Stimulated activated effector memory CD8-positive, alpha-beta T cell treated with anti-CD3 and anti-CD28 coated beads, Interleukin-12 subunit alpha, Interleukin-12 subunit beta, amount 100 ng/mL, for 72 hours (primary cell): ENCODE measurements at regions not wholly inside any gene's neighbourhood (a gene's known extent, or its start where the extent isn't known, plus 50 kb on each side); places are given as distances from the start of the nearest gene placed in this dataset.

Experiments used
- ATAC-seq: fragments of 150-1000 bp; cut with Tn5 transposase; 2 replicates; pipeline ENCODE4 v1.10.0; 2021
- DNase-seq, 2 donors: peaks; one replicate each; pipeline ENCODE4 v3.0.0; 2021 to 2022; ENCODE audit warnings: low spot score in 2 of 2
- H3K27ac Mint-ChIP-seq: one replicate; pipeline ENCODE4 v1.8.0; 2022; ENCODE audit warnings: mild to moderate bottlenecking, mixed read lengths
- H3K36me3 Mint-ChIP-seq: one replicate; pipeline ENCODE4 v1.8.0; 2022; ENCODE audit warnings: mild to moderate bottlenecking, mixed read lengths
- H3K4me1 Mint-ChIP-seq: one replicate; pipeline ENCODE4 v1.8.0; 2022; ENCODE audit warnings: mixed read lengths
- H3K4me3 Mint-ChIP-seq: one replicate; pipeline ENCODE4 v1.8.0; 2022; ENCODE audit warnings: mild to moderate bottlenecking, mixed read lengths
- H3K9me3 Mint-ChIP-seq: one replicate; pipeline ENCODE4 v1.8.0; 2022; ENCODE audit warnings: mixed read lengths

- DNase-seq (no peak), ATAC-seq (no peak)
- H3K4me1 Mint-ChIP-seq, result no peaks in the 10 kb centered on the region
- no peaks in the 10 kb centered on the region for H3K36me3 Mint-ChIP-seq
- H3K4me3 Mint-ChIP-seq, result no peak overlapping the region
- H3K27ac Mint-ChIP-seq, result no peak overlapping the region
- no peaks in the 10 kb centered on the region for H3K9me3 Mint-ChIP-seq
Observed at GRCh38 chr5:38093855-38094254, 164.5 kb upstream of the EGFLAM start.

- no peak overlapping the region for H3K4me3 Mint-ChIP-seq
- no peaks in the 10 kb centered on the region for H3K36me3 Mint-ChIP-seq
- DNase-seq, result no peak
- H3K9me3 Mint-ChIP-seq, result no peaks in the 10 kb centered on the region
- no peaks in the 10 kb centered on the region for H3K4me1 Mint-ChIP-seq
- no peak overlapping the region for H3K27ac Mint-ChIP-seq
- ATAC-seq, result no peak
Observed at GRCh38 chr5:38086777-38087176, 171.6 kb upstream of the EGFLAM start.

GRCh38 chr5:38079620-38080402 is 178.5 kb upstream of the EGFLAM start:
- DNase-seq (no peak), ATAC-seq (no peak)
- no peaks in the 10 kb centered on the region for H3K4me1 Mint-ChIP-seq
- H3K36me3 Mint-ChIP-seq, result no peaks in the 10 kb centered on the region
- no peaks in the 10 kb centered on the region for H3K9me3 Mint-ChIP-seq
- no peak overlapping the region for H3K27ac Mint-ChIP-seq
- H3K4me3 Mint-ChIP-seq, result no peak overlapping the region

GRCh38 chr5:38078161-38078560 is 180.2 kb upstream of the EGFLAM start:
- no peak for ATAC-seq
- H3K4me3 Mint-ChIP-seq, result no peak overlapping the region
- no peak overlapping the region for H3K27ac Mint-ChIP-seq
- no peaks in the 10 kb centered on the region for H3K36me3 Mint-ChIP-seq
- H3K9me3 Mint-ChIP-seq, result no peaks in the 10 kb centered on the region
- no peak for DNase-seq
- H3K4me1 Mint-ChIP-seq, result no peaks in the 10 kb centered on the region

GRCh38 chr5:38077652-38078051 is 180.7 kb upstream of the EGFLAM start:
- H3K9me3 Mint-ChIP-seq, result no peaks in the 10 kb centered on the region
- DNase-seq (no peak), ATAC-seq (no peak)
- no peak overlapping the region for H3K27ac Mint-ChIP-seq
- no peaks in the 10 kb centered on the region for H3K4me1 Mint-ChIP-seq
- no peaks in the 10 kb centered on the region for H3K36me3 Mint-ChIP-seq
- no peak overlapping the region for H3K4me3 Mint-ChIP-seq

GRCh38 chr5:38071831-38072694 is 186.3 kb upstream of the EGFLAM start:
- Mint-ChIP-seq H3K9me3 (no peaks in the 10 kb centered on the region), H3K27ac (no peak overlapping the region), H3K36me3 (no peaks in the 10 kb centered on the region), H3K4me1 (no peaks in the 10 kb centered on the region), H3K4me3 (no peak overlapping the region)
- no peak for ATAC-seq
- no peak for DNase-seq

GRCh38 chr5:38070304-38070950 is 187.9 kb upstream of the EGFLAM start:
- Mint-ChIP-seq H3K4me3 (no peak overlapping the region), H3K4me1 (no peaks in the 10 kb centered on the region), H3K36me3 (no peaks in the 10 kb centered on the region)

DNA sequence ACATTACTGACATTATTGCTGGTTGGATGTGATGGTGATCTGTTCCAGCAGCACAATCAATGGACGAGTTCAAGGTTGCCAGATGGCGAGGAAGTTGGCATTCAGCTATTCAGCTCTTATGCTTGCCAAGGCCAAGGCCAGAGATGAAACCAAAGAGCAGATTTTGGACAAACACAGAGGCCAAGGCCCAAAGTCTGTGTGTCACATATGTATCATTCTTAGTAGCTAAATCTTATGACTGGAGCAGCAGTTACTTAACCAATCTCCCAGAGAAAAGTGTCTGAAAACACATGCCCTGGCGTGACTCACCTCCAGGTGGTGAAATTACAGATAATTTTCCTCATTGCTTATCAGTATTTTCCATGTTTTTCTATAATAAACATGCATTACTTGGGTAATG is 189.0 kb upstream of the EGFLAM start:
- Mint-ChIP-seq H3K36me3 (no peaks in the 10 kb centered on the region), H3K4me3 (no peak overlapping the region), H3K9me3 (no peaks in the 10 kb centered on the region), H3K27ac (no peak overlapping the region), H3K4me1 (no peaks in the 10 kb centered on the region)
- DNase-seq (no peak), ATAC-seq (no peak)

More at GRCh38 chr5:38070304-38070950, 187.9 kb upstream of the EGFLAM start:
- Mint-ChIP-seq H3K9me3 (no peaks in the 10 kb centered on the region), H3K27ac (no peak overlapping the region)
- DNase-seq, result no peak
- ATAC-seq, result no peak

DNA sequence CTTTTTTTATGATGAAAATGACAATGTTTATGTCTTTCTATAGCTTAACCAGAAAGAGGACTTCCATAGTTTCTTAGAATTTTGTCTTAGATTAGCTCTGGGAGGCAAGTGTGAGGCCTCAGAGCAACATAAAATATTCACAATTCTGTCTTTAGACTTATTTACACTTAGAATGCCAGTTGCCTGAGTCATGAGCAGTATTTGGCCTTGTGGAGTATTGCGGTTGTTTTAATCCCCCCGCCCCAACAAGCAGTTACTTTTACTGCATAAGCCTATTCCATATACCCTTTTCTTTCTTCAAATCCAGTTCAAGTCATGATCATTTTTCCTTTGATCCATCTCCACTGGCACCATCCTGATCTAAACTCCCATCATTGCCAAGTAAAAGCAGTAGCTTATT is 198.0 kb upstream of the EGFLAM start:
- Mint-ChIP-seq H3K9me3 (peaks cover 3% of the 10 kb centered on the region), H3K4me3 (no peak overlapping the region), H3K27ac (no peak overlapping the region), H3K4me1 (no peaks in the 10 kb centered on the region), H3K36me3 (no peaks in the 10 kb centered on the region)
- DNase-seq (no peak), ATAC-seq (no peak)

- no peak for DNase-seq
- no peaks in the 10 kb centered on the region for H3K4me1 Mint-ChIP-seq
- H3K36me3 Mint-ChIP-seq, result no peaks in the 10 kb centered on the region
- H3K27ac Mint-ChIP-seq, result no peak overlapping the region
- H3K4me3 Mint-ChIP-seq, result no peak overlapping the region
- no peak for ATAC-seq
- H3K9me3 Mint-ChIP-seq, result peaks cover 3% of the 10 kb centered on the region
Observed at GRCh38 chr5:38059876-38060275, 198.5 kb upstream of the EGFLAM start.

DNA sequence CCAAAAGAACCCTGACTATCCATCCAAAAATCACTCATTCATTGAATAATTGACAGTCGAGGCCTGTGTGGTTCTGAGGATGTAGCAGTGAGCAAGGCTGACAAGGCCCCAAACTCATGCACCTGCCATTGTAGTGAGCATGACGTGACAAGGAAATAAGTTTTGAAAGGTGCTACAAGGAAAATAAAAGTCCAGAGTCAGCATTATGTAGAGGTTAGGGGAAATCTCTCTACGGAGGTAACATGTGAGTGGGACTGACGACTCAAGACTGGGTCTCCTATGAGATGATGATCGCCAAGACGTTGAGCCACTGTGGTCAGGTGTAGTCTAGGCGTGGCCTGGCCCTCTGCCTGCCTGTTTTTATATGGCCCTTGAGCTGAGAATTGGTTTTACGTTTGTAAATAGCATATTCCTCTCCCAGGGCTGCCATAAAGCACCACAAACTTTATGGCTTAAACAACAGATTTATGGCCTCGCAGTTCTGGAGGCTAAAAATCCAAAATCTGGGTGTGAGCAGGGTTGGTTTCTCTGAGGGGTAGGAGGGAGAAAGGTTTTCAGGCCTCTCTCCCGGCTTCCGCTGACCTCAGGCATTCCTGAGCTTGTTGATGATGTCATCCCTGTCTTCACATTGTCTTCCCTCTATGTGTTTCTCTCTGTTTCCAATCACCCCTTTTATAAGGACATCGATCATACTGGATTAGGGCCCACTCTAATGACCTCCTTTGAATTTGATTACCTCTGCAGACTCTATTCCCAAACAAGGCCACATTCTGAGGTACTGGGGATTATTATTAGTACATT is 206.4 kb upstream of the EGFLAM start:
- ATAC-seq, result no peak
- no peak for DNase-seq
- Mint-ChIP-seq H3K4me1 (no peaks in the 10 kb centered on the region), H3K27ac (no peak overlapping the region), H3K9me3 (peaks cover 2% of the 10 kb centered on the region), H3K4me3 (no peak overlapping the region), H3K36me3 (no peaks in the 10 kb centered on the region)

DNA sequence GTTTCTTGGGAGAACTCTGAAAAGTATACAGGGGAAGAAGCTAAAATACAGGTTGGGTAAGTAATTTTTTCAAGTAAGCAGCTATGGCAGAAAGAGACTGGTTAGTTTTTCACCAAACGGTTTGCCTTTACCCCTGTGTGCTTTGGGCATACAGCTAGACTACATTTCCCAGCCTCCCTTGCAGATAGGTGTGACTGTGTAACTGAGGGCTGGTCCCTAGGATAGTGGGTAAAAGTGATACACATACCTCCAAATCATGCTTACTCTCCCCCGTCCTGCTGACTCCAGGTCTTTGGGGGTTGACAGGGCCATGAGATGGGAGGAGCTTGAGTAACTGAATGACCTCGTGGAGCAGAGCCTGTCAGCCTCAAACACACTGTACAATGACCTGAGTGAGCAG is 208.6 kb upstream of the GDNF start:
- ATAC-seq, result no peak
- no peak overlapping the region for H3K27ac Mint-ChIP-seq
- no peaks in the 10 kb centered on the region for H3K4me1 Mint-ChIP-seq
- H3K4me3 Mint-ChIP-seq, result no peak overlapping the region
- no peaks in the 10 kb centered on the region for H3K36me3 Mint-ChIP-seq
- H3K9me3 Mint-ChIP-seq, result peaks cover 2% of the 10 kb centered on the region
- DNase-seq, result no peak

DNA sequence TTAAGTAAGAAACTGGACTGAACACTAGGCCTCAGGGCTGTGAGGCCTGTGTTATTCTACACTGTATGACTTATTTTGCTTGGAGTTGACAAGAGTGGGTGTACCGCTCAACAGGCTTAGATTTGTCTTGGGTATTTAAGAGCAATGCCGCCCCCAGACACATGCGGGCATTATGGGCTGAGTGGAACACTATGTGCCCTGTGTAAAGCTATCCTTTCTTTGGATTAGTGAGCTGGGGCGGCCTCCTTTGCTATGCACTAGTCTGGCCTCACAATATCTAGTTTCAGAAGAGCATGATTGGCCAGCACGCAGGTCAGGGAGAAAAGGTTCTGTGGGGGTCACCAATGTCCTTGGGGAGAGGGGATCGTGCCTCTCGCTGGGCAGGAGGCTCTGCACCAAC is 206.3 kb upstream of the GDNF start:
- Mint-ChIP-seq H3K36me3 (no peaks in the 10 kb centered on the region), H3K4me1 (no peaks in the 10 kb centered on the region), H3K9me3 (no peaks in the 10 kb centered on the region), H3K4me3 (no peak overlapping the region), H3K27ac (no peak overlapping the region)
- DNase-seq (no peak), ATAC-seq (no peak)

DNA sequence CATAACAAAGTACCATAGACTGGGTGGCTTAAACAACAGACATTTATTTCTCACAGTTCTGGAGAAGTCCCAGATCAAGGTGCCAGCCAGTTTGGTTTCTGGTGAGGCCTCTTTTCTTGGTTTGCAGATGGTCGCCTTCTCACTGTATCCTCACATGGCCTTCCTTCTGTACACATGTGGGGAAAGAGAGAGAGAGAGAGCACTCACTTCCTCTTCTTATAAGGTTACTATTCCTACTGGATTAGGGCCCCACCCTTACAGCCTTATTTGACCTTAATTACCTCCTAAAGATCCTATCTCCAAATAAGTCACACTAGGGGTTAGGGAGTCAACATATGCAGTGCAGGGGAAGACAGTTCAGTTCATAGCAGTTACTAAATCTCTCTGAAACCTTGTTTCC is 205.6 kb upstream of the GDNF start:
- Mint-ChIP-seq H3K4me3 (no peak overlapping the region), H3K4me1 (no peaks in the 10 kb centered on the region), H3K9me3 (no peaks in the 10 kb centered on the region), H3K36me3 (no peaks in the 10 kb centered on the region), H3K27ac (no peak overlapping the region)
- DNase-seq (no peak), ATAC-seq (no peak)

DNA sequence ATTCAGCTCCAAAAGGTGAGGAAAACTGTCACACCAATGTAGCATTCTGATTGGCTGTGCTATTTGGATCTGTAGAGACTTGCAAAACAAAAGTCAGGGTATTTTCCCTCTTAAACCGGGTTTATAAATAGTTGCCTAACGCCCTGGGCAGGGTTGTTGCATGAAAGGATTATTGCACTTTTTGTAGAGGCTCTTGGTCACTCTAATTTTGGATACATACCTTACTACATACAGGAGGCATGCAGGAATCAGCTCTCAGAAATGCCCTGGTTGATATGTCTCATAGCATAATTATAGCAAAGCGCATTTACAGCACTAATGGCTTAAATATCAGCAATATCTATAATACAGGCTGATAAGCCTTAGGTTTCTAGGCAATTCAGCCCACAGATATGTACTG is 200.0 kb upstream of the GDNF start:
- Mint-ChIP-seq H3K9me3 (no peaks in the 10 kb centered on the region), H3K4me3 (no peak overlapping the region), H3K4me1 (no peaks in the 10 kb centered on the region), H3K27ac (no peak overlapping the region), H3K36me3 (no peaks in the 10 kb centered on the region)
- DNase-seq (no peak), ATAC-seq (no peak)
